ENCODE measurements at regions not wholly inside any gene's neighbourhood (a gene's known extent, or its start where the extent isn't known, plus 50 kb on each side); places are given as distances from the start of the nearest gene placed in this dataset.

DNA sequence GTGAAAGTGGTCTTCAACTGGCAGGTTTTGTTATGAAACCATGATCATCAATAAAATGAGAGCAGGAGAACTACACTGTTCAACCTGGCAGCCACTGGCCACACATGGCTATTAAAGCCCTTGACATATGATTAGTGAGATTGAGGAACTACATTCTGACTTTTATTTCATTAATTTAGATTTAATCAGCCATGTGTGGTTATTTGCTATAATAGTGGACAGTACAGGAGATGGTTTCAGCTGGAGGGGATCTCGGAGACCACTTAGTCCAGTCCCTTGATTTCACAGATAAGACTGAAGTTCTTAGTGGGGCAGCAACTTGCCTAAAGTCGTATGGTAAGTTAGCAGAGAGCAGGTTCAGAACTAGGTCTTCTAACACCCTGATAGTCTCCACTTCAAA, 111.7 kb upstream of the BMPER start:
- WGBS (ENCODE audit: insufficient coverage) = no CpG with 5 or more reads among the region's 2 CpGs
- no peak for TF ChIP-seq CTCF (IDR thresholded peaks at IDR 0.05)
- no peak for TF ChIP-seq EZH2 (IDR thresholded peaks at IDR 0.05; ENCODE audit: borderline replicate concordance, insufficient read depth, low read depth, low read length, poor library complexity, severe bottlenecking)
- no peak for DNase-seq

GRCh38 chr7:33794419-33794818, 110.9 kb upstream of the BMPER start:
- intact Hi-C loops (cut with micrococcal nuclease) = no loop called here
- DNase-seq = no peak
- H3K9ac ChIP-seq (ENCODE audit: low read length) = no peak overlapping the region
- TF ChIP-seq EZH2 (IDR thresholded peaks at IDR 0.05; ENCODE audit: borderline replicate concordance, insufficient read depth, low read depth, low read length, poor library complexity, severe bottlenecking) (no peak), CTCF (IDR thresholded peaks at IDR 0.05) (no peak)
- H3K4me1 ChIP-seq (ENCODE audit: control insufficient read depth in 2 of 2, insufficient read depth in 2 of 2, low read length in 2 of 2) = no peaks in the 10 kb centered on the region
- no peaks in the 10 kb centered on the region for H3K79me2 ChIP-seq (ENCODE audit: control insufficient read depth, insufficient read depth, low read length)
- Mint-ChIP-seq H3K27me3 (peaks cover 6% of the 10 kb centered on the region), H3K27ac (no peak overlapping the region), H3K4me1 (no peaks in the 10 kb centered on the region), H3K4me3 (no peak overlapping the region), H3K9me3 (ENCODE audit: insufficient read depth) (no peaks in the 10 kb centered on the region)
- POLR2A ChIA-PET = no interaction called here
- H4K20me1 ChIP-seq (ENCODE audit: control insufficient read depth, insufficient read depth, low read length, poor library complexity, severe bottlenecking) = no peaks in the 10 kb centered on the region
- no peak for ATAC-seq (ENCODE audit: low read depth)
- no peak overlapping the region for H3K4me3 ChIP-seq (ENCODE audit: control extremely low read depth in 1 of 5, extremely low read depth in 1 of 5, insufficient read depth in 1 of 5, low read depth in 2 of 5, low read length in 4 of 5)
- H3K9me3 ChIP-seq (ENCODE audit: control extremely low read depth in 1 of 3, control insufficient read depth in 2 of 3, insufficient read depth in 1 of 3, low read length in 2 of 3) = peaks cover 0 to 8% (median 0%) of the 10 kb centered on the region in 3 donors
- H2AFZ ChIP-seq (ENCODE audit: insufficient read depth, low read depth, low read length, poor library complexity, severe bottlenecking) = no peak overlapping the region
- H3K27ac ChIP-seq (ENCODE audit: low read length in 2 of 2) = no peak overlapping the region
- no peaks in the 10 kb centered on the region for H3K27me3 ChIP-seq (replicated peaks in 1 of 4; ENCODE audit: control extremely low read depth in 1 of 4, control insufficient read depth in 3 of 4, insufficient read depth in 4 of 4, low read length in 3 of 4)
- WGBS (ENCODE audit: insufficient coverage) = 100% methylated on average over 2 of the region's 6 CpGs
- CTCF ChIA-PET = no interaction called here
- H3K36me3 ChIP-seq (replicated peaks in 1 of 2; ENCODE audit: control extremely low read depth in 1 of 2, control insufficient read depth in 1 of 2, extremely low read depth in 1 of 2, insufficient read depth in 2 of 2, low read length in 1 of 2) = no peaks in the 10 kb centered on the region
- no peak overlapping the region for H3K4me2 ChIP-seq (replicated peaks; ENCODE audit: low read depth, low read length, poor library complexity, severe bottlenecking)

More for the DNA sequence above, 111.7 kb upstream of the BMPER start:
- Mint-ChIP-seq H3K27ac (no peak overlapping the region), H3K27me3 (peaks cover 6% of the 10 kb centered on the region), H3K4me3 (no peak overlapping the region), H3K4me1 (no peaks in the 10 kb centered on the region), H3K9me3 (ENCODE audit: insufficient read depth) (no peaks in the 10 kb centered on the region)
- intact Hi-C loops (cut with micrococcal nuclease) = no loop called here
- H2AFZ ChIP-seq (ENCODE audit: insufficient read depth, low read depth, low read length, poor library complexity, severe bottlenecking) = no peak overlapping the region
- no peaks in the 10 kb centered on the region for H3K79me2 ChIP-seq (ENCODE audit: control insufficient read depth, insufficient read depth, low read length)
- no peaks in the 10 kb centered on the region for H4K20me1 ChIP-seq (ENCODE audit: control insufficient read depth, insufficient read depth, low read length, poor library complexity, severe bottlenecking)
- ChIA-PET CTCF (no interaction called here), POLR2A (no interaction called here)
- no peak overlapping the region for H3K27ac ChIP-seq (ENCODE audit: low read length in 2 of 2)
- H3K4me3 ChIP-seq (ENCODE audit: control extremely low read depth in 1 of 5, extremely low read depth in 1 of 5, insufficient read depth in 1 of 5, low read depth in 2 of 5, low read length in 4 of 5) = no peak overlapping the region
- H3K9me3 ChIP-seq (ENCODE audit: control extremely low read depth in 1 of 3, control insufficient read depth in 2 of 3, insufficient read depth in 1 of 3, low read length in 2 of 3) = peaks cover 0 to 8% (median 0%) of the 10 kb centered on the region in 3 donors
- H3K9ac ChIP-seq (ENCODE audit: low read length) = no peak overlapping the region
- no peak overlapping the region for H3K4me2 ChIP-seq (replicated peaks; ENCODE audit: low read depth, low read length, poor library complexity, severe bottlenecking)
- no peak for ATAC-seq (ENCODE audit: low read depth)
- H3K27me3 ChIP-seq (replicated peaks in 1 of 4; ENCODE audit: control extremely low read depth in 1 of 4, control insufficient read depth in 3 of 4, insufficient read depth in 4 of 4, low read length in 3 of 4) = no peaks in the 10 kb centered on the region
- H3K4me1 ChIP-seq (ENCODE audit: control insufficient read depth in 2 of 2, insufficient read depth in 2 of 2, low read length in 2 of 2) = no peaks in the 10 kb centered on the region
- no peaks in the 10 kb centered on the region for H3K36me3 ChIP-seq (replicated peaks in 1 of 2; ENCODE audit: control extremely low read depth in 1 of 2, control insufficient read depth in 1 of 2, extremely low read depth in 1 of 2, insufficient read depth in 2 of 2, low read length in 1 of 2)
